ENCODE measurements at regions not wholly inside any gene's neighbourhood (a gene's known extent, or its start where the extent isn't known, plus 50 kb on each side); places are given as distances from the start of the nearest gene placed in this dataset.

- no peak for ATAC-seq
- TF ChIP-seq ZNF70 (CRISPR knock-in tag; IDR thresholded peaks at IDR 0.05) (no peak), ZFP30 (CRISPR knock-in tag; IDR thresholded peaks at IDR 0.05) (no peak), PATZ1 (CRISPR knock-in tag; IDR thresholded peaks at IDR 0.05; ENCODE audit: borderline replicate concordance) (no peak), ESRRG (CRISPR knock-in tag; IDR thresholded peaks at IDR 0.05) (no peak)
Observed at GRCh38 chr5:8895599-8895998, 650.3 kb downstream of the SEMA5A start.

- TF ChIP-seq ESRRG (CRISPR knock-in tag; IDR thresholded peaks at IDR 0.05) (no peak), ZNF565 (CRISPR knock-in tag; conservative IDR thresholded peaks at IDR 0.05; ENCODE audit: low read depth) (no peak), ZFP30 (CRISPR knock-in tag; IDR thresholded peaks at IDR 0.05) (no peak), CSDC2 (CRISPR knock-in tag; IDR thresholded peaks at IDR 0.05) (no peak), RARB (CRISPR knock-in tag; IDR thresholded peaks at IDR 0.05) (no peak), SNAI2 (CRISPR knock-in tag; IDR thresholded peaks at IDR 0.05) (no peak), ZFP3 (CRISPR knock-in tag; IDR thresholded peaks at IDR 0.05) (no peak), OSR1 (CRISPR knock-in tag; IDR thresholded peaks at IDR 0.05) (no peak), TSHZ2 (CRISPR knock-in tag; IDR thresholded peaks at IDR 0.05) (no peak), ZNF8 (CRISPR knock-in tag; IDR thresholded peaks at IDR 0.05) (no peak), CREB5 (CRISPR knock-in tag; IDR thresholded peaks at IDR 0.05; ENCODE audit: low read depth) (no peak), ZNF70 (CRISPR knock-in tag; IDR thresholded peaks at IDR 0.05) (no peak), PPARA (CRISPR knock-in tag; IDR thresholded peaks at IDR 0.05; ENCODE audit: borderline replicate concordance) (no peak), ISL1 (CRISPR knock-in tag; IDR thresholded peaks at IDR 0.05) (no peak), TOX (CRISPR knock-in tag; IDR thresholded peaks at IDR 0.05; ENCODE audit: borderline replicate concordance) (no peak), PATZ1 (CRISPR knock-in tag; IDR thresholded peaks at IDR 0.05; ENCODE audit: borderline replicate concordance) (no peak), GLIS3 (CRISPR knock-in tag; IDR thresholded peaks at IDR 0.05) (no peak)
- no peak for ATAC-seq
Observed at GRCh38 chr5:8897316-8897715, 648.6 kb downstream of the SEMA5A start.

- TF ChIP-seq PATZ1 (CRISPR knock-in tag; IDR thresholded peaks at IDR 0.05; ENCODE audit: borderline replicate concordance): no peak
- TF ChIP-seq TOX (CRISPR knock-in tag; IDR thresholded peaks at IDR 0.05; ENCODE audit: borderline replicate concordance): 0 out of 2 replicates have a peak, but pooled peaks have one; percentile 4
- no peak for ATAC-seq
Observed at GRCh38 chr5:8905021-8905420, 640.9 kb downstream of the SEMA5A start.

- no peak for ATAC-seq
- TF ChIP-seq SNAI2 (CRISPR knock-in tag; IDR thresholded peaks at IDR 0.05) (no peak), ZFP30 (CRISPR knock-in tag; IDR thresholded peaks at IDR 0.05) (no peak), ISL1 (CRISPR knock-in tag; IDR thresholded peaks at IDR 0.05) (no peak), OSR1 (CRISPR knock-in tag; IDR thresholded peaks at IDR 0.05) (no peak), CSRNP3 (CRISPR knock-in tag; IDR thresholded peaks at IDR 0.05) (no peak), POU6F1 (CRISPR knock-in tag; IDR thresholded peaks at IDR 0.05; ENCODE audit: borderline replicate concordance, low read depth) (no peak)
Observed at GRCh38 chr5:8906303-8906967, 639.4 kb downstream of the SEMA5A start.

Data from SK-N-SH treated with all-trans-retinoic acid at 6 μM for 48 hours (cell line).